ENCODE measurements at regions not wholly inside any gene's neighbourhood (a gene's known extent, or its start where the extent isn't known, plus 50 kb on each side); places are given as distances from the start of the nearest gene placed in this dataset.

DNA sequence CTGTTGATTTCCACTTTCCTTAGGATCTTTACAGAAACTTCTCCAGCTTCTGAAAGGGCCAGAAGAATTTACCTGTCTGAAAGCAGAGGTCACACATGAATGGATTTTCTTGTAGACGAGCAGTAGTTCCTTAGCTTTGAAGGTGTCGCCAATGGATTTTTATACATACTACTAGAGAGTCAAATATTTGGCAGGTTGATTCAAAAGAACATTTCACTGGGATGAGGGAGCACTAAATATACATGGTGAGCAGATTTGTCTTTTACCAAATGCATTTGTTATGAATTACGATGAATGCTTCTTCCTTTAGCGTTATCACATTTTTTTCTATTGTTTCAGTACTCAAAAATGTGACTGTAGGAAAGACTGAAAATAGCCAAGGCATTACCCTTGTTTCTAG is 162.3 kb downstream of the PAX1 start:
- TF ChIP-seq POLR2A (IDR thresholded peaks at IDR 0.05): no peak
- TF ChIP-seq, protein P1, sequence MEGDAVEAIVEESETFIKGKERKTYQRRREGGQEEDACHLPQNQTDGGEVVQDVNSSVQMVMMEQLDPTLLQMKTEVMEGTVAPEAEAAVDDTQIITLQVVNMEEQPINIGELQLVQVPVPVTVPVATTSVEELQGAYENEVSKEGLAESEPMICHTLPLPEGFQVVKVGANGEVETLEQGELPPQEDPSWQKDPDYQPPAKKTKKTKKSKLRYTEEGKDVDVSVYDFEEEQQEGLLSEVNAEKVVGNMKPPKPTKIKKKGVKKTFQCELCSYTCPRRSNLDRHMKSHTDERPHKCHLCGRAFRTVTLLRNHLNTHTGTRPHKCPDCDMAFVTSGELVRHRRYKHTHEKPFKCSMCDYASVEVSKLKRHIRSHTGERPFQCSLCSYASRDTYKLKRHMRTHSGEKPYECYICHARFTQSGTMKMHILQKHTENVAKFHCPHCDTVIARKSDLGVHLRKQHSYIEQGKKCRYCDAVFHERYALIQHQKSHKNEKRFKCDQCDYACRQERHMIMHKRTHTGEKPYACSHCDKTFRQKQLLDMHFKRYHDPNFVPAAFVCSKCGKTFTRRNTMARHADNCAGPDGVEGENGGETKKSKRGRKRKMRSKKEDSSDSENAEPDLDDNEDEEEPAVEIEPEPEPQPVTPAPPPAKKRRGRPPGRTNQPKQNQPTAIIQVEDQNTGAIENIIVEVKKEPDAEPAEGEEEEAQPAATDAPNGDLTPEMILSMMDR (IDR thresholded peaks at IDR 0.05): no peak
- no peaks in the 10 kb centered on the region for H3K9me3 ChIP-seq (replicated peaks in 1 of 3)
- H3K4me3 ChIP-seq: no peak overlapping the region
- no peak for DNase-seq
- no peaks in the 10 kb centered on the region for H3K4me1 ChIP-seq (replicated peaks in 1 of 2)
- 77 to 87% (median 83%) methylated on average over 4 of the region's 4 CpGs for WGBS, 4 donors
- intact Hi-C loops (cut with DNase I): no loop called here
- no peak overlapping the region for H3K27ac ChIP-seq
- H3K36me3 ChIP-seq (replicated peaks in 1 of 2): no peaks in the 10 kb centered on the region
- H3K27me3 ChIP-seq: no peaks in the 10 kb centered on the region

DNA sequence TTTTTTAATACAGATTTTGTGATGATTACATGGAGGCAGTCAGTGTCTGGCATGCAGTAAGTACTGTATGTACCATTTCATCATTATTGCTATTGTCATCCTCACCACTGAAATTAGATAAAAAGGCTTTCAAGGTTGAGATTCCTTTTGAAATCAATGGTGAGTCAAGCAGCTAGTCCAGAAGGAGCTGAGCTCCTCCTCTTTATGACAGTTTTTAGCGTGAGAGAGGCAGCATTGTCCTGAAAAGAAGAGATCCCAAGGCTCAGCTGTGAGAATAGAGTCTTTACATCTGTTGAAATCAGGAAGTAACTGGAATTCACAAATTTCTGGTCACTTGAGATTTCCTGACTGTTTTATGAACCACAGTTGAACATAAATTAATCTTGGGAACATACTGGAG is 161.9 kb downstream of the PAX1 start:
- no peaks in the 10 kb centered on the region for H3K36me3 ChIP-seq (replicated peaks in 1 of 2)
- no peak overlapping the region for H3K4me3 ChIP-seq
- H3K27ac ChIP-seq: no peak overlapping the region
- TF ChIP-seq POLR2A (IDR thresholded peaks at IDR 0.05): no peak
- TF ChIP-seq, protein P1 (IDR thresholded peaks at IDR 0.05): no peak
- no peak for DNase-seq
- no peaks in the 10 kb centered on the region for H3K4me1 ChIP-seq (replicated peaks in 1 of 2)
- no peaks in the 10 kb centered on the region for H3K9me3 ChIP-seq (replicated peaks in 1 of 3)
- WGBS, 4 donors: 14 to 54% (median 28%) methylated on average over 1 of the region's 1 CpG
- intact Hi-C loops (cut with DNase I): no loop called here
- no peaks in the 10 kb centered on the region for H3K27me3 ChIP-seq

DNA sequence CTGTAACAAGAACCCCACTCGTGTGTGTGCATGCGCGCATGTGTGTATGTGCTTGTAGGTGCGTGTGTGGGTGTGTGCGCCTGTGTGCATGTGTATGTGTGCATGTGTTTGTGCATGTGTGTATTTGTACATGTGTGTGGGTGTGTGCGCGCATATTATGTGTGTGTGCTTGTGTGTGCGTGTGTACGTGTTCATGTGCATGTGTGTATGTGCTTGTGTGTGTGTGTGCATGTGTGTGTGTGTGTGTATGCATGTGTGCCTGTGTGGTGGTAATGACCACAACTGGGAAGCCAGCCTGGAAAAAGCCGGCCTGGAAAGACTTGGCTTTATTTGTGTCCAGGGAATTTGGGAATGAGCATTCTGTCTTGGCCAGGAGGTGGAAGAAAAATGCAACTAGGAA is 157.5 kb downstream of the PAX1 start:
- intact Hi-C loops (cut with DNase I): no loop called here
- H3K36me3 ChIP-seq (replicated peaks in 1 of 2): no peaks in the 10 kb centered on the region
- no peaks in the 10 kb centered on the region for H3K27me3 ChIP-seq
- 85 to 90% (median 88%) methylated on average over 10 of the region's 10 CpGs for WGBS, 4 donors
- no peaks in the 10 kb centered on the region for H3K4me1 ChIP-seq (replicated peaks in 1 of 2)
- no peak overlapping the region for H3K4me3 ChIP-seq
- H3K27ac ChIP-seq: no peak overlapping the region
- no peak for TF ChIP-seq POLR2A (IDR thresholded peaks at IDR 0.05)
- TF ChIP-seq, protein P1 (IDR thresholded peaks at IDR 0.05): no peak
- no peak for DNase-seq
- no peaks in the 10 kb centered on the region for H3K9me3 ChIP-seq (replicated peaks in 1 of 3)

DNA sequence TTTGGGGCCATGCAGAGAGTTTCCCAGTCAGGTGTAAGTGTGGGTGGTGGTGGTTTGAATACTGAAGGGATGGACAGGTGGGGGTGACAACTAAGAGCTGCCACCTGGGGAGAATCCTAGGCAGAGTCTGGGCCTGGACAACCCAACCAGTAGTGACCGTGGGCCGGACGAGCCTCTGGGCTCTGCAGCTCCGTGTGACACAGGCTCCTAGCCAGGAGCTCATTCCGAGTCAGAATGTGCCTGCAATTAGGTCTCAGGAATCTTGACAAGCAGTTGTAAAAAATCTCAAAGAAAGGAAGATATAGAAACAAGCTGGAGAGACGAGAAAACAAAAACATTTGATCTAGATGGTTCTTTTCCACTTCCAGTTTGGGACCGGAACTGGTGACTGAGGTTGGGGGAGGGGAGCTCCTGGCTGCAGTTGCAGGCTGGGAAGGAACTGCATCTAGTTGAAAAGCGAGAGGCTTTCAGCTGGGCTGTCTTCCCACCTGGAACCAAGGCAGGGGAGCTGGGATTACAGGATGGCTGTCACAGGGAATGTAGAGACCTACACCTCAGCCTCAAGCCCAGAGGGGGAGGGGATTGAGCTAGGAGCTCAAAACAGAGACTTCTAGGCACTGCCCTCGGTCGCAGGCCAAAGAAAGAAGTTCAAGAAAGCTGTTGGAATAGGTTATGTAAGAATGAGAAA is 156.9 kb downstream of the PAX1 start:
- Histone ChIP-seq H3K27me3 (no peaks in the 10 kb centered on the region), H3K9me3 (replicated peaks in 1 of 3) (no peaks in the 10 kb centered on the region), H3K4me1 (replicated peaks in 1 of 2) (no peaks in the 10 kb centered on the region), H3K4me3 (no peak overlapping the region), H3K27ac (no peak overlapping the region), H3K36me3 (replicated peaks in 1 of 2) (no peaks in the 10 kb centered on the region)
- 50 to 60% (median 55%) methylated on average over 10 of the region's 10 CpGs for WGBS, 4 donors
- no peak for DNase-seq
- TF ChIP-seq POLR2A (IDR thresholded peaks at IDR 0.05): no peak
- TF ChIP-seq, protein P1 (IDR thresholded peaks at IDR 0.05): no peak
- intact Hi-C loops (cut with DNase I): no loop called here
